DOHH2 (cell line): ENCODE measurements at regions not wholly inside any gene's neighbourhood (a gene's known extent, or its start where the extent isn't known, plus 50 kb on each side); places are given as distances from the start of the nearest gene placed in this dataset.

Source experiments
- EZH2phosphoT487 ChIP-seq: fragments of 200-600 bp; sonication (generic); IDR thresholded peaks from 2 replicates; pipeline ENCODE4 v1.6.1; 2017; ENCODE audit warnings: borderline replicate concordance, mild to moderate bottlenecking, antibody characterized with exemption, low read length, moderate library complexity, mixed read lengths
- TF ChIP-seq, protein P1 (sequence below): fragments of 200-600 bp; sonication (generic); IDR thresholded peaks from one replicate; pipeline ENCODE4 v1.5.1; 2014; ENCODE audit warnings: antibody characterized with exemption, mild to moderate bottlenecking, low read depth, low read length; ENCODE audit not compliant: poor library complexity, severe bottlenecking

DNA sequence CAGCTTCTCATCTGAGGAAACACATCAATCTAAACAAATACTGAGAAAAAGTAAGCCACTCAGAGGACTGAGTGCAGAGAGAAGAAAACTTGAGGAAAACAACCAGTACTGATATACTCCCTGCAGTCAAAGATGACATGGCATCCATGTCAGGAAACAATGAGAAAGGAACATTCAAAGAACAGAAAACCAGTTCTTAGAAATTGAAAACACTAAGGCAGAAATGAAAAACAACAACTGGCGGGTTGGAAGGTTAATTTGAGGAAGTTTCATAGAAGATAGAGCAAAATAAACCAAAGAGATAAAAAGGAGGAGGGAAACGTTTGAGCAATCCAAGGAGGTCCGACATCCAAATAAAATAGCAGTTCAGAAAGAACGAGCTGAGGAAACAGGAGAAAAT, 475.2 kb downstream of the HINT1 start:
- TF ChIP-seq, protein P1, sequence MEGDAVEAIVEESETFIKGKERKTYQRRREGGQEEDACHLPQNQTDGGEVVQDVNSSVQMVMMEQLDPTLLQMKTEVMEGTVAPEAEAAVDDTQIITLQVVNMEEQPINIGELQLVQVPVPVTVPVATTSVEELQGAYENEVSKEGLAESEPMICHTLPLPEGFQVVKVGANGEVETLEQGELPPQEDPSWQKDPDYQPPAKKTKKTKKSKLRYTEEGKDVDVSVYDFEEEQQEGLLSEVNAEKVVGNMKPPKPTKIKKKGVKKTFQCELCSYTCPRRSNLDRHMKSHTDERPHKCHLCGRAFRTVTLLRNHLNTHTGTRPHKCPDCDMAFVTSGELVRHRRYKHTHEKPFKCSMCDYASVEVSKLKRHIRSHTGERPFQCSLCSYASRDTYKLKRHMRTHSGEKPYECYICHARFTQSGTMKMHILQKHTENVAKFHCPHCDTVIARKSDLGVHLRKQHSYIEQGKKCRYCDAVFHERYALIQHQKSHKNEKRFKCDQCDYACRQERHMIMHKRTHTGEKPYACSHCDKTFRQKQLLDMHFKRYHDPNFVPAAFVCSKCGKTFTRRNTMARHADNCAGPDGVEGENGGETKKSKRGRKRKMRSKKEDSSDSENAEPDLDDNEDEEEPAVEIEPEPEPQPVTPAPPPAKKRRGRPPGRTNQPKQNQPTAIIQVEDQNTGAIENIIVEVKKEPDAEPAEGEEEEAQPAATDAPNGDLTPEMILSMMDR: no peak
- TF ChIP-seq EZH2phosphoT487: no peak
